ENCODE measurements at regions not wholly inside any gene's neighbourhood (a gene's known extent, or its start where the extent isn't known, plus 50 kb on each side); places are given as distances from the start of the nearest gene placed in this dataset.

GRCh38 chr3:6540981-6541380, 319.9 kb upstream of the GRM7 start:
- Histone ChIP-seq H3K27me3 (ENCODE audit: insufficient read depth, low read length) (no peaks in the 10 kb centered on the region), H3K4me1 (ENCODE audit: insufficient read depth, low read length) (no peaks in the 10 kb centered on the region), H2AFZ (ENCODE audit: low read depth, low read length) (no peak overlapping the region), H3K4me3 (ENCODE audit: insufficient read depth, low read depth, low read length) (no peak overlapping the region), H3K79me2 (ENCODE audit: insufficient read depth, low read length) (no peaks in the 10 kb centered on the region), H3K4me2 (ENCODE audit: low read length) (no peak overlapping the region), H3K36me3 (ENCODE audit: insufficient read depth, low read length) (no peaks in the 10 kb centered on the region), H4K20me1 (ENCODE audit: insufficient read depth, low read length) (no peaks in the 10 kb centered on the region), H3K9me3 (ENCODE audit: insufficient read depth, low read depth, low read length) (peaks cover 8% of the 10 kb centered on the region), H3K9ac (ENCODE audit: low read length) (no peak overlapping the region), H3K27ac (ENCODE audit: low read depth, low read length) (no peak overlapping the region)
- no peaks in the 10 kb centered on the region for H3K36me3 Mint-ChIP-seq (ENCODE audit: low read depth, unreplicated experiment)
- no peak overlapping the region for H3K27ac Mint-ChIP-seq (ENCODE audit: unreplicated experiment)
- peaks cover 4% of the 10 kb centered on the region for H3K9me3 Mint-ChIP-seq (ENCODE audit: unreplicated experiment)
- FAIRE-seq (no peak), DNase-seq (ENCODE audit: low read depth) (no peak)
- H3K4me3 Mint-ChIP-seq (ENCODE audit: unreplicated experiment) = no peak overlapping the region
- H3K4me1 Mint-ChIP-seq (ENCODE audit: low read depth, unreplicated experiment) = no peaks in the 10 kb centered on the region
- no peaks in the 10 kb centered on the region for H3K27me3 Mint-ChIP-seq (ENCODE audit: low read depth, unreplicated experiment)
- no peak for TF ChIP-seq EZH2 (IDR thresholded peaks at IDR 0.05; ENCODE audit: insufficient read depth, low read length)
- TF ChIP-seq CTCF (IDR thresholded peaks at IDR 0.05; ENCODE audit: insufficient read depth, low read depth, low read length) = no peak

GRCh38 chr3:6542795-6543194, 318.1 kb upstream of the GRM7 start:
- no peak overlapping the region for H3K4me2 ChIP-seq (ENCODE audit: low read length)
- Mint-ChIP-seq H3K4me3 (ENCODE audit: unreplicated experiment) (no peak overlapping the region), H3K36me3 (ENCODE audit: low read depth, unreplicated experiment) (no peaks in the 10 kb centered on the region), H3K27ac (ENCODE audit: unreplicated experiment) (no peak overlapping the region), H3K9me3 (ENCODE audit: unreplicated experiment) (peaks cover 7% of the 10 kb centered on the region), H3K4me1 (ENCODE audit: low read depth, unreplicated experiment) (no peaks in the 10 kb centered on the region), H3K27me3 (ENCODE audit: low read depth, unreplicated experiment) (no peaks in the 10 kb centered on the region)
- no peaks in the 10 kb centered on the region for H3K79me2 ChIP-seq (ENCODE audit: insufficient read depth, low read length)
- no peak overlapping the region for H3K4me3 ChIP-seq (ENCODE audit: insufficient read depth, low read depth, low read length)
- peaks cover 8% of the 10 kb centered on the region for H3K9me3 ChIP-seq (ENCODE audit: insufficient read depth, low read depth, low read length)
- no peak overlapping the region for H2AFZ ChIP-seq (ENCODE audit: low read depth, low read length)
- TF ChIP-seq EZH2 (IDR thresholded peaks at IDR 0.05; ENCODE audit: insufficient read depth, low read length) (no peak), CTCF (IDR thresholded peaks at IDR 0.05; ENCODE audit: insufficient read depth, low read depth, low read length) (no peak)
- H3K4me1 ChIP-seq (ENCODE audit: insufficient read depth, low read length) = no peaks in the 10 kb centered on the region
- no peaks in the 10 kb centered on the region for H4K20me1 ChIP-seq (ENCODE audit: insufficient read depth, low read length)
- no peak overlapping the region for H3K27ac ChIP-seq (ENCODE audit: low read depth, low read length)
- H3K9ac ChIP-seq (ENCODE audit: low read length) = no peak overlapping the region
- FAIRE-seq = no peak
- H3K27me3 ChIP-seq (ENCODE audit: insufficient read depth, low read length) = no peaks in the 10 kb centered on the region
- H3K36me3 ChIP-seq (ENCODE audit: insufficient read depth, low read length) = no peaks in the 10 kb centered on the region
- DNase-seq (ENCODE audit: low read depth) = no peak

- Mint-ChIP-seq H3K4me3 (ENCODE audit: unreplicated experiment) (no peak overlapping the region), H3K9me3 (ENCODE audit: unreplicated experiment) (peaks cover 12% of the 10 kb centered on the region), H3K27ac (ENCODE audit: unreplicated experiment) (no peak overlapping the region), H3K36me3 (ENCODE audit: low read depth, unreplicated experiment) (no peaks in the 10 kb centered on the region), H3K27me3 (ENCODE audit: low read depth, unreplicated experiment) (no peaks in the 10 kb centered on the region), H3K4me1 (ENCODE audit: low read depth, unreplicated experiment) (no peaks in the 10 kb centered on the region)
- no peaks in the 10 kb centered on the region for H3K27me3 ChIP-seq (ENCODE audit: insufficient read depth, low read length)
- TF ChIP-seq CTCF (IDR thresholded peaks at IDR 0.05; ENCODE audit: insufficient read depth, low read depth, low read length) = no peak
- TF ChIP-seq EZH2 (IDR thresholded peaks at IDR 0.05; ENCODE audit: insufficient read depth, low read length) = no peak
- H3K27ac ChIP-seq (ENCODE audit: low read depth, low read length) = no peak overlapping the region
- H3K4me3 ChIP-seq (ENCODE audit: insufficient read depth, low read depth, low read length) = no peak overlapping the region
- no peak overlapping the region for H3K9ac ChIP-seq (ENCODE audit: low read length)
- FAIRE-seq (no peak), DNase-seq (ENCODE audit: low read depth) (no peak)
- H3K79me2 ChIP-seq (ENCODE audit: insufficient read depth, low read length) = no peaks in the 10 kb centered on the region
- H4K20me1 ChIP-seq (ENCODE audit: insufficient read depth, low read length) = no peaks in the 10 kb centered on the region
- H3K36me3 ChIP-seq (ENCODE audit: insufficient read depth, low read length) = no peaks in the 10 kb centered on the region
- no peaks in the 10 kb centered on the region for H3K4me1 ChIP-seq (ENCODE audit: insufficient read depth, low read length)
- no peak overlapping the region for H2AFZ ChIP-seq (ENCODE audit: low read depth, low read length)
- no peaks in the 10 kb centered on the region for H3K9me3 ChIP-seq (ENCODE audit: insufficient read depth, low read depth, low read length)
- no peak overlapping the region for H3K4me2 ChIP-seq (ENCODE audit: low read length)
Observed at GRCh38 chr3:6549296-6549695, 311.6 kb upstream of the GRM7 start.
